ENCODE measurements at regions not wholly inside any gene's neighbourhood (a gene's known extent, or its start where the extent isn't known, plus 50 kb on each side); places are given as distances from the start of the nearest gene placed in this dataset.
"Not testable (repeated sequence)": the region's sequence is repeated elsewhere in the genome, so short reads cannot be mapped to it uniquely, and the experiment has no call there.

DNA sequence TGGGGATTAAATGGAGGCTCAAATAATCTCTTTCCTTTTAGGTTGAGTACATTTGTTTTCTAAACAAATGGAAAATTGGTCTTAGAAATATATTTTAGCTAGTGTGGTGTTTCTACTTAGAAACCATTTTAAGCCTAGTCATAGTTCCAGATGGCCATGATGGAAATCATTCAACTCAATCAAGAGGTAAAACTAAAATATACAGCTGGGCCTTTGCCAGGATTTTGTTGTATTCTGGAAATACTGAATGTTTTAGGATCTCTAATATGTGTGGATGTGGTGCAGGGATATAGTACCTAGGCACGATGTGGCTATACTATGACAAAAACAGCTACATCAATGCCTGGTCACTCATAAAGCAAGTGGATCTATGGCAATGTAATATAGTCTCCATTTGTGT is 146.0 kb upstream of the BANK1 start (continued):
- TF ChIP-seq, protein P1, sequence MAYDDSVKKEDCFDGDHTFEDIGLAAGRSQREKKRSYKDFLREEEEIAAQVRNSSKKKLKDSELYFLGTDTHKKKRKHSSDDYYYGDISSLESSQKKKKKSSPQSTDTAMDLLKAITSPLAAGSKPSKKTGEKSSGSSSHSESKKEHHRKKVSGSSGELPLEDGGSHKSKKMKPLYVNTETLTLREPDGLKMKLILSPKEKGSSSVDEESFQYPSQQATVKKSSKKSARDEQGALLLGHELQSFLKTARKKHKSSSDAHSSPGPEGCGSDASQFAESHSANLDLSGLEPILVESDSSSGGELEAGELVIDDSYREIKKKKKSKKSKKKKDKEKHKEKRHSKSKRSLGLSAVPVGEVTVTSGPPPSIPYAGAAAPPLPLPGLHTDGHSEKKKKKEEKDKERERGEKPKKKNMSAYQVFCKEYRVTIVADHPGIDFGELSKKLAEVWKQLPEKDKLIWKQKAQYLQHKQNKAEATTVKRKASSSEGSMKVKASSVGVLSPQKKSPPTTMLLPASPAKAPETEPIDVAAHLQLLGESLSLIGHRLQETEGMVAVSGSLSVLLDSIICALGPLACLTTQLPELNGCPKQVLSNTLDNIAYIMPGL (CRISPR knock-in tag; IDR thresholded peaks at IDR 0.05) = no peak
- TF ChIP-seq, protein P2, sequence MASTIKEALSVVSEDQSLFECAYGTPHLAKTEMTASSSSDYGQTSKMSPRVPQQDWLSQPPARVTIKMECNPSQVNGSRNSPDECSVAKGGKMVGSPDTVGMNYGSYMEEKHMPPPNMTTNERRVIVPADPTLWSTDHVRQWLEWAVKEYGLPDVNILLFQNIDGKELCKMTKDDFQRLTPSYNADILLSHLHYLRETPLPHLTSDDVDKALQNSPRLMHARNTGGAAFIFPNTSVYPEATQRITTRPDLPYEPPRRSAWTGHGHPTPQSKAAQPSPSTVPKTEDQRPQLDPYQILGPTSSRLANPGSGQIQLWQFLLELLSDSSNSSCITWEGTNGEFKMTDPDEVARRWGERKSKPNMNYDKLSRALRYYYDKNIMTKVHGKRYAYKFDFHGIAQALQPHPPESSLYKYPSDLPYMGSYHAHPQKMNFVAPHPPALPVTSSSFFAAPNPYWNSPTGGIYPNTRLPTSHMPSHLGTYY (CRISPR knock-in tag; IDR thresholded peaks at IDR 0.05) = no peak
- TF ChIP-seq ZNF416 (CRISPR knock-in tag; IDR thresholded peaks at IDR 0.05) (no peak), GRHL2 (CRISPR knock-in tag; IDR thresholded peaks at IDR 0.05; ENCODE audit: insufficient replicate concordance, severe bottlenecking) (no peak)

DNA sequence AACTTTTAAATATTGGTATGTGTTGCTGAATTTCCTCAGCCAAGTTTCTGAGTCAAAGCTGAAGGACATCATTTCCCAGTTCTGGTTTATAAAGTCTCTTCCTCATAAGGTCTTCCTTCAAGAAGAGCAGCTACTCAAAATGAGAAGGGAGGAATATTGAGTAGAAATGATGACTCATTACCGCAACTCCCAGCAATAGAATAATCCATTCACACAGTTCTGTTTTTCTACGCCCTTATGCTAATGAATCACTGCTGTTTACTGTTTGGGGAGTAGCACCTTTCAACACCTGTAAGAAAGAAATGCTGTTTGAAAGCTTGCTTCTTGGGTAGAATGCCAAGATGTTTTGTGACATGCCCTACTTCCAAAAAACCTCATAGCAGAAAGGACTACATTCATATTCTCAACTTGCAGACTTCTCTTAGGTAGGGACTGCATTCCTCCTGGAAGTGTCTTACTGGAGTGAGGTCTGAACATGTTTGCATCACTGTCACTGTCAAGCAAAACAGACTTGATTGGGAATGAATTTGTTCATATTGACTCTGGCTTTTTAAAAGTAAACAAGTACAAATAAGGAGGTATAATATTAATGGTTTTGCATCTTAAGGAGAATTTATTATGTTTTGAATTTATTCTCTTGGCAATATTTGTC is 147.2 kb upstream of the BANK1 start:
- Mint-ChIP-seq H3K36me3 (no peaks in the 10 kb centered on the region), H3K27ac (no peak overlapping the region), H3K27me3 (ENCODE audit: low read depth) (no peaks in the 10 kb centered on the region), H3K4me3 (no peak overlapping the region), H3K9me3 (no peaks in the 10 kb centered on the region), H3K4me1 (peaks cover 28% of the 10 kb centered on the region)
- DNase-seq (ENCODE audit: low spot score) = no peak
- CTCF ChIA-PET = no interaction called here
- POLR2A ChIA-PET = no interaction called here
- TF ChIP-seq ZBTB21 (CRISPR knock-in tag; IDR thresholded peaks at IDR 0.05; ENCODE audit: borderline replicate concordance) = no peak
- TF ChIP-seq, protein P3, sequence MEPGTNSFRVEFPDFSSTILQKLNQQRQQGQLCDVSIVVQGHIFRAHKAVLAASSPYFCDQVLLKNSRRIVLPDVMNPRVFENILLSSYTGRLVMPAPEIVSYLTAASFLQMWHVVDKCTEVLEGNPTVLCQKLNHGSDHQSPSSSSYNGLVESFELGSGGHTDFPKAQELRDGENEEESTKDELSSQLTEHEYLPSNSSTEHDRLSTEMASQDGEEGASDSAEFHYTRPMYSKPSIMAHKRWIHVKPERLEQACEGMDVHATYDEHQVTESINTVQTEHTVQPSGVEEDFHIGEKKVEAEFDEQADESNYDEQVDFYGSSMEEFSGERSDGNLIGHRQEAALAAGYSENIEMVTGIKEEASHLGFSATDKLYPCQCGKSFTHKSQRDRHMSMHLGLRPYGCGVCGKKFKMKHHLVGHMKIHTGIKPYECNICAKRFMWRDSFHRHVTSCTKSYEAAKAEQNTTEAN (CRISPR knock-in tag; IDR thresholded peaks at IDR 0.05) = no peak
- TF ChIP-seq, protein P4, sequence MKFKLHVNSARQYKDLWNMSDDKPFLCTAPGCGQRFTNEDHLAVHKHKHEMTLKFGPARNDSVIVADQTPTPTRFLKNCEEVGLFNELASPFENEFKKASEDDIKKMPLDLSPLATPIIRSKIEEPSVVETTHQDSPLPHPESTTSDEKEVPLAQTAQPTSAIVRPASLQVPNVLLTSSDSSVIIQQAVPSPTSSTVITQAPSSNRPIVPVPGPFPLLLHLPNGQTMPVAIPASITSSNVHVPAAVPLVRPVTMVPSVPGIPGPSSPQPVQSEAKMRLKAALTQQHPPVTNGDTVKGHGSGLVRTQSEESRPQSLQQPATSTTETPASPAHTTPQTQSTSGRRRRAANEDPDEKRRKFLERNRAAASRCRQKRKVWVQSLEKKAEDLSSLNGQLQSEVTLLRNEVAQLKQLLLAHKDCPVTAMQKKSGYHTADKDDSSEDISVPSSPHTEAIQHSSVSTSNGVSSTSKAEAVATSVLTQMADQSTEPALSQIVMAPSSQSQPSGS (CRISPR knock-in tag; IDR thresholded peaks at IDR 0.05; ENCODE audit: borderline replicate concordance, low read depth) = no peak
- TF ChIP-seq, protein P5, sequence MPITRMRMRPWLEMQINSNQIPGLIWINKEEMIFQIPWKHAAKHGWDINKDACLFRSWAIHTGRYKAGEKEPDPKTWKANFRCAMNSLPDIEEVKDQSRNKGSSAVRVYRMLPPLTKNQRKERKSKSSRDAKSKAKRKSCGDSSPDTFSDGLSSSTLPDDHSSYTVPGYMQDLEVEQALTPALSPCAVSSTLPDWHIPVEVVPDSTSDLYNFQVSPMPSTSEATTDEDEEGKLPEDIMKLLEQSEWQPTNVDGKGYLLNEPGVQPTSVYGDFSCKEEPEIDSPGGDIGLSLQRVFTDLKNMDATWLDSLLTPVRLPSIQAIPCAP (CRISPR knock-in tag; IDR thresholded peaks at IDR 0.05) = no peak
- TF ChIP-seq, protein P6, sequence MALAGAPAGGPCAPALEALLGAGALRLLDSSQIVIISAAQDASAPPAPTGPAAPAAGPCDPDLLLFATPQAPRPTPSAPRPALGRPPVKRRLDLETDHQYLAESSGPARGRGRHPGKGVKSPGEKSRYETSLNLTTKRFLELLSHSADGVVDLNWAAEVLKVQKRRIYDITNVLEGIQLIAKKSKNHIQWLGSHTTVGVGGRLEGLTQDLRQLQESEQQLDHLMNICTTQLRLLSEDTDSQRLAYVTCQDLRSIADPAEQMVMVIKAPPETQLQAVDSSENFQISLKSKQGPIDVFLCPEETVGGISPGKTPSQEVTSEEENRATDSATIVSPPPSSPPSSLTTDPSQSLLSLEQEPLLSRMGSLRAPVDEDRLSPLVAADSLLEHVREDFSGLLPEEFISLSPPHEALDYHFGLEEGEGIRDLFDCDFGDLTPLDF (CRISPR knock-in tag; IDR thresholded peaks at IDR 0.05) = no peak
- TF ChIP-seq, protein P7, sequence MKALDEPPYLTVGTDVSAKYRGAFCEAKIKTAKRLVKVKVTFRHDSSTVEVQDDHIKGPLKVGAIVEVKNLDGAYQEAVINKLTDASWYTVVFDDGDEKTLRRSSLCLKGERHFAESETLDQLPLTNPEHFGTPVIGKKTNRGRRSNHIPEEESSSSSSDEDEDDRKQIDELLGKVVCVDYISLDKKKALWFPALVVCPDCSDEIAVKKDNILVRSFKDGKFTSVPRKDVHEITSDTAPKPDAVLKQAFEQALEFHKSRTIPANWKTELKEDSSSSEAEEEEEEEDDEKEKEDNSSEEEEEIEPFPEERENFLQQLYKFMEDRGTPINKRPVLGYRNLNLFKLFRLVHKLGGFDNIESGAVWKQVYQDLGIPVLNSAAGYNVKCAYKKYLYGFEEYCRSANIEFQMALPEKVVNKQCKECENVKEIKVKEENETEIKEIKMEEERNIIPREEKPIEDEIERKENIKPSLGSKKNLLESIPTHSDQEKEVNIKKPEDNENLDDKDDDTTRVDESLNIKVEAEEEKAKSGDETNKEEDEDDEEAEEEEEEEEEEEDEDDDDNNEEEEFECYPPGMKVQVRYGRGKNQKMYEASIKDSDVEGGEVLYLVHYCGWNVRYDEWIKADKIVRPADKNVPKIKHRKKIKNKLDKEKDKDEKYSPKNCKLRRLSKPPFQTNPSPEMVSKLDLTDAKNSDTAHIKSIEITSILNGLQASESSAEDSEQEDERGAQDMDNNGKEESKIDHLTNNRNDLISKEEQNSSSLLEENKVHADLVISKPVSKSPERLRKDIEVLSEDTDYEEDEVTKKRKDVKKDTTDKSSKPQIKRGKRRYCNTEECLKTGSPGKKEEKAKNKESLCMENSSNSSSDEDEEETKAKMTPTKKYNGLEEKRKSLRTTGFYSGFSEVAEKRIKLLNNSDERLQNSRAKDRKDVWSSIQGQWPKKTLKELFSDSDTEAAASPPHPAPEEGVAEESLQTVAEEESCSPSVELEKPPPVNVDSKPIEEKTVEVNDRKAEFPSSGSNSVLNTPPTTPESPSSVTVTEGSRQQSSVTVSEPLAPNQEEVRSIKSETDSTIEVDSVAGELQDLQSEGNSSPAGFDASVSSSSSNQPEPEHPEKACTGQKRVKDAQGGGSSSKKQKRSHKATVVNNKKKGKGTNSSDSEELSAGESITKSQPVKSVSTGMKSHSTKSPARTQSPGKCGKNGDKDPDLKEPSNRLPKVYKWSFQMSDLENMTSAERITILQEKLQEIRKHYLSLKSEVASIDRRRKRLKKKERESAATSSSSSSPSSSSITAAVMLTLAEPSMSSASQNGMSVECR (CRISPR knock-in tag; IDR thresholded peaks at IDR 0.05; ENCODE audit: borderline replicate concordance) = no peak
- TF ChIP-seq, protein P8, sequence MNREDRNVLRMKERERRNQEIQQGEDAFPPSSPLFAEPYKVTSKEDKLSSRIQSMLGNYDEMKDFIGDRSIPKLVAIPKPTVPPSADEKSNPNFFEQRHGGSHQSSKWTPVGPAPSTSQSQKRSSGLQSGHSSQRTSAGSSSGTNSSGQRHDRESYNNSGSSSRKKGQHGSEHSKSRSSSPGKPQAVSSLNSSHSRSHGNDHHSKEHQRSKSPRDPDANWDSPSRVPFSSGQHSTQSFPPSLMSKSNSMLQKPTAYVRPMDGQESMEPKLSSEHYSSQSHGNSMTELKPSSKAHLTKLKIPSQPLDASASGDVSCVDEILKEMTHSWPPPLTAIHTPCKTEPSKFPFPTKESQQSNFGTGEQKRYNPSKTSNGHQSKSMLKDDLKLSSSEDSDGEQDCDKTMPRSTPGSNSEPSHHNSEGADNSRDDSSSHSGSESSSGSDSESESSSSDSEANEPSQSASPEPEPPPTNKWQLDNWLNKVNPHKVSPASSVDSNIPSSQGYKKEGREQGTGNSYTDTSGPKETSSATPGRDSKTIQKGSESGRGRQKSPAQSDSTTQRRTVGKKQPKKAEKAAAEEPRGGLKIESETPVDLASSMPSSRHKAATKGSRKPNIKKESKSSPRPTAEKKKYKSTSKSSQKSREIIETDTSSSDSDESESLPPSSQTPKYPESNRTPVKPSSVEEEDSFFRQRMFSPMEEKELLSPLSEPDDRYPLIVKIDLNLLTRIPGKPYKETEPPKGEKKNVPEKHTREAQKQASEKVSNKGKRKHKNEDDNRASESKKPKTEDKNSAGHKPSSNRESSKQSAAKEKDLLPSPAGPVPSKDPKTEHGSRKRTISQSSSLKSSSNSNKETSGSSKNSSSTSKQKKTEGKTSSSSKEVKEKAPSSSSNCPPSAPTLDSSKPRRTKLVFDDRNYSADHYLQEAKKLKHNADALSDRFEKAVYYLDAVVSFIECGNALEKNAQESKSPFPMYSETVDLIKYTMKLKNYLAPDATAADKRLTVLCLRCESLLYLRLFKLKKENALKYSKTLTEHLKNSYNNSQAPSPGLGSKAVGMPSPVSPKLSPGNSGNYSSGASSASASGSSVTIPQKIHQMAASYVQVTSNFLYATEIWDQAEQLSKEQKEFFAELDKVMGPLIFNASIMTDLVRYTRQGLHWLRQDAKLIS (CRISPR knock-in tag; IDR thresholded peaks at IDR 0.05; ENCODE audit: borderline replicate concordance) = no peak
- no peak for TF ChIP-seq SMAD3 (CRISPR knock-in tag; IDR thresholded peaks at IDR 0.05; ENCODE audit: borderline replicate concordance)
- no peak for TF ChIP-seq TEAD4 (CRISPR knock-in tag; IDR thresholded peaks at IDR 0.05)
- ATAC-seq = no peak

DNA sequence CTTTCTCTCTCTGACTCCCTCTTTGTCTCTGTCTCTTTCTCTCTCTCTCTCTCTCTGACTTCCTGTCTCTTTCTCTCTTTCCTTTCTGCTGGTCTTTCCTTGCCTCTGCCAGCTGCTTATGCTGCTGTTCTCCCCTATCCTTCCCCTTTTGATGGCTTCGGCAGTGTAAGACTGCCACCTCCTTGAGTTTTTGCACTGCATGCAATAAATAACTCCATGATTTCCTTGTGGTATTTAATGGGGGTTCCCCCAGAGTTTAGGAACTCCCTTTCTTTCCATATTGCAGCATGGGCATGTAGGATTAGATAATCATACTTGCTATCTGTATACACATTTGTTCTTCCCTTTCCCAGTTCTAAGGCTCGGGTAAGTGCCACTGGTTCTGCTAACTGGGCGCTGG is 157.8 kb upstream of the BANK1 start:
- H3K27me3 Mint-ChIP-seq (ENCODE audit: low read depth); H3K4me1 Mint-ChIP-seq; H3K27ac Mint-ChIP-seq; ATAC-seq; CTCF ChIA-PET; H3K4me3 Mint-ChIP-seq; DNase-seq (ENCODE audit: low spot score); POLR2A ChIA-PET: not testable (repeated sequence)
- peaks cover 51% of the 10 kb centered on the region for H3K9me3 Mint-ChIP-seq
- H3K36me3 Mint-ChIP-seq = peaks cover 23% of the 10 kb centered on the region
